ENCODE measurements at regions not wholly inside any gene's neighbourhood (a gene's known extent, or its start where the extent isn't known, plus 50 kb on each side); places are given as distances from the start of the nearest gene placed in this dataset.

DNA sequence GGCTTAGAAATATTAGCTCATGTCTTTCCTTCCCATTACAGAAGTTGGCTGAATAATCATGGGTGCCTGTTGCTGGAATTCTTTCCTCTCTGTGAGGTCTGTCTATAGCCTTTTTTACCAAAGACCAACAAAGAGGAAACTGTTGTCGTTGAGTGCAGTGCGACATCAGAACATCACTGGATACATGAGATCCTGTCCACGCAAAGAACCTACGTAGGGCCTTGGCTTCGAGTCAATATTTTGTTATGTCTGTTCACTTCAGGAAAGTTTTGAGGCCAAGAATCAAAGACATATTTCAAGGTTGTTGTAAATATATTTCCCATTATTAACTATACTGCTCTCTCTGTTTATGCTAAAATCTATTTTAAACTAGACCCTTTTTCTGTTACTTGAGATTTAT, 101.5 kb upstream of the IL12A start:
- Histone ChIP-seq H3K27me3 (ENCODE audit: control insufficient read depth, insufficient read depth, low read length) (no peaks in the 10 kb centered on the region), H3K36me3 (ENCODE audit: control insufficient read depth, insufficient read depth, low read length) (no peaks in the 10 kb centered on the region), H3K4me1 (ENCODE audit: control insufficient read depth, extremely low read depth, insufficient read depth, low read length) (peaks cover 14% of the 10 kb centered on the region), H2AFZ (ENCODE audit: low read length) (no peak overlapping the region), H3K4me2 (ENCODE audit: extremely low read depth, insufficient read depth, low read length) (no peak overlapping the region), H3K27ac (ENCODE audit: insufficient read depth, low read length) (no peak overlapping the region), H3K9me3 (ENCODE audit: control insufficient read depth, insufficient read depth, low read depth, low read length) (no peaks in the 10 kb centered on the region), H4K20me1 (ENCODE audit: control insufficient read depth, extremely low read depth, insufficient read depth, low read length) (no peaks in the 10 kb centered on the region), H3K9ac (ENCODE audit: insufficient read depth, low read length) (no peak overlapping the region), H3K79me2 (ENCODE audit: control insufficient read depth, insufficient read depth, low read length) (peaks cover 8% of the 10 kb centered on the region), H3K4me3 (replicated peaks in 1 of 4; ENCODE audit: control extremely low read depth in 1 of 4, insufficient read depth in 1 of 4, low read depth in 3 of 4, low read length in 4 of 4) (no peak overlapping the region)
- TF ChIP-seq, protein P1, sequence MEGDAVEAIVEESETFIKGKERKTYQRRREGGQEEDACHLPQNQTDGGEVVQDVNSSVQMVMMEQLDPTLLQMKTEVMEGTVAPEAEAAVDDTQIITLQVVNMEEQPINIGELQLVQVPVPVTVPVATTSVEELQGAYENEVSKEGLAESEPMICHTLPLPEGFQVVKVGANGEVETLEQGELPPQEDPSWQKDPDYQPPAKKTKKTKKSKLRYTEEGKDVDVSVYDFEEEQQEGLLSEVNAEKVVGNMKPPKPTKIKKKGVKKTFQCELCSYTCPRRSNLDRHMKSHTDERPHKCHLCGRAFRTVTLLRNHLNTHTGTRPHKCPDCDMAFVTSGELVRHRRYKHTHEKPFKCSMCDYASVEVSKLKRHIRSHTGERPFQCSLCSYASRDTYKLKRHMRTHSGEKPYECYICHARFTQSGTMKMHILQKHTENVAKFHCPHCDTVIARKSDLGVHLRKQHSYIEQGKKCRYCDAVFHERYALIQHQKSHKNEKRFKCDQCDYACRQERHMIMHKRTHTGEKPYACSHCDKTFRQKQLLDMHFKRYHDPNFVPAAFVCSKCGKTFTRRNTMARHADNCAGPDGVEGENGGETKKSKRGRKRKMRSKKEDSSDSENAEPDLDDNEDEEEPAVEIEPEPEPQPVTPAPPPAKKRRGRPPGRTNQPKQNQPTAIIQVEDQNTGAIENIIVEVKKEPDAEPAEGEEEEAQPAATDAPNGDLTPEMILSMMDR (conservative IDR thresholded peaks at IDR 0.05 in 1 of 2, IDR thresholded peaks at IDR 0.05 in 1 of 2; ENCODE audit: low read depth in 1 of 2, low read length in 2 of 2) = no peak
- TF ChIP-seq EZH2 (IDR thresholded peaks at IDR 0.05; ENCODE audit: low read length, missing control alignments) = no peak
- no peak for DNase-seq (ENCODE audit: low read depth in 2 of 2)

DNA sequence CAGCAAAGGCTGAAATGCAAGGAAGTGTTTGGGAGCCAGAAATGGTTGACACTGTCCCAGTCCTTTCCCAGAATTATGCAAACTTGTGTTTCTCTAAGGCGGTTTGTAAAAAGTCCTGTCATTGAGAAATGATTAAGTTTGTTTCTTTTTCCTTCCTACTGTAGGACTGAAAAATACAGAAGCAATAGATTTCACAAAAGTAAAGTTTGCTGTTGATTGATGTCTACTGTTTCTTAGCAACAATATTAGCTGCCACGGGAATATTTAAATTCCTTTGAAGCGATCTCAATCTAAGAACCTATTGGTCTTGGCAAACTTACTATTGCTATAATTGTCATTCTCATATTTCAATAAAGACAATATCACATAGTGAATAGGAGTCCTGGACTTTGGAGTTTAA, 100.7 kb upstream of the IL12A start:
- Histone ChIP-seq H3K36me3 (ENCODE audit: control insufficient read depth, insufficient read depth, low read length) (no peaks in the 10 kb centered on the region), H3K9me3 (ENCODE audit: control insufficient read depth, insufficient read depth, low read depth, low read length) (no peaks in the 10 kb centered on the region), H3K4me3 (replicated peaks in 1 of 4; ENCODE audit: control extremely low read depth in 1 of 4, insufficient read depth in 1 of 4, low read depth in 3 of 4, low read length in 4 of 4) (no peak overlapping the region), H3K4me2 (ENCODE audit: extremely low read depth, insufficient read depth, low read length) (no peak overlapping the region), H3K4me1 (ENCODE audit: control insufficient read depth, extremely low read depth, insufficient read depth, low read length) (peaks cover 10% of the 10 kb centered on the region), H3K79me2 (ENCODE audit: control insufficient read depth, insufficient read depth, low read length) (peaks cover 7% of the 10 kb centered on the region), H4K20me1 (ENCODE audit: control insufficient read depth, extremely low read depth, insufficient read depth, low read length) (no peaks in the 10 kb centered on the region), H2AFZ (ENCODE audit: low read length) (no peak overlapping the region), H3K27me3 (ENCODE audit: control insufficient read depth, insufficient read depth, low read length) (no peaks in the 10 kb centered on the region), H3K27ac (ENCODE audit: insufficient read depth, low read length) (no peak overlapping the region), H3K9ac (ENCODE audit: insufficient read depth, low read length) (no peak overlapping the region)
- TF ChIP-seq, protein P1 (conservative IDR thresholded peaks at IDR 0.05 in 1 of 2, IDR thresholded peaks at IDR 0.05 in 1 of 2; ENCODE audit: low read depth in 1 of 2, low read length in 2 of 2) = no peak
- TF ChIP-seq EZH2 (IDR thresholded peaks at IDR 0.05; ENCODE audit: low read length, missing control alignments) = no peak
- DNase-seq (ENCODE audit: low read depth in 2 of 2) = peak in 1 of 2 donors; percentile 24

DNA sequence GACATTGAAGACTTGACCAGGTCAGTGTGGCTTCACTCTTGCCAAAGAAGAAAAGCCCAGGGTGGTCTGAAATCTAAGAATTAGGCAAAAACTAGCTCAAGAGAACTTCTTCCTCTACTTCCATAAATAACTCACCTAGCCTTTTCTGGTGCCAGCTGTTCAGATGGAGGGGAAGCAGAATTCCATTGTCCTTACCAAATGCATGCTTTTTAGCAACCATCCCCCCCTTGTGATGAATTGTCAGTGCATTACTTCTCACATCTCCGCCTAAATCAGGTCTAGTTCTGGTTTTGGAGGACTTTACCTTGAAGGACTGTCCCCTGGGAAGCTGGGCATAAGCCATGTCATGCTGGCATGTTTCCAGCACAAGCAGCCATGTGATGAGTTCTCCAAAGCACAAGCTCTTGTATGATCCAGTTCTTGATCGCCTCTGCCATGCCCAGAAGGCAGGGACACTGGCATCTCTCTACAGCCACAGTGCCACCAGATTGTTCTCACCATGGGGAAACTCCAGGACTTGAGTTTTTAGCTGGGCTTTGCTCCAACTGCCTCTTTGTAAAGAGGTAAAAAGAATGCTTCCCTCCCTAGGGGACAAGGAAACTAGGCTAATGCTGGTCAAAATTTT, 96.4 kb upstream of the IL12A start:
- Histone ChIP-seq H3K36me3 (ENCODE audit: control insufficient read depth, insufficient read depth, low read length) (no peaks in the 10 kb centered on the region), H3K4me3 (replicated peaks in 1 of 4; ENCODE audit: control extremely low read depth in 1 of 4, insufficient read depth in 1 of 4, low read depth in 3 of 4, low read length in 4 of 4) (no peak overlapping the region), H3K27ac (ENCODE audit: insufficient read depth, low read length) (no peak overlapping the region), H2AFZ (ENCODE audit: low read length) (no peak overlapping the region), H3K79me2 (ENCODE audit: control insufficient read depth, insufficient read depth, low read length) (no peaks in the 10 kb centered on the region), H3K4me1 (ENCODE audit: control insufficient read depth, extremely low read depth, insufficient read depth, low read length) (peaks cover 3% of the 10 kb centered on the region), H3K27me3 (ENCODE audit: control insufficient read depth, insufficient read depth, low read length) (no peaks in the 10 kb centered on the region), H4K20me1 (ENCODE audit: control insufficient read depth, extremely low read depth, insufficient read depth, low read length) (no peaks in the 10 kb centered on the region), H3K9me3 (ENCODE audit: control insufficient read depth, insufficient read depth, low read depth, low read length) (no peaks in the 10 kb centered on the region), H3K9ac (ENCODE audit: insufficient read depth, low read length) (no peak overlapping the region), H3K4me2 (ENCODE audit: extremely low read depth, insufficient read depth, low read length) (no peak overlapping the region)
- TF ChIP-seq EZH2 (IDR thresholded peaks at IDR 0.05; ENCODE audit: low read length, missing control alignments) = no peak
- TF ChIP-seq, protein P1 (conservative IDR thresholded peaks at IDR 0.05 in 1 of 2, IDR thresholded peaks at IDR 0.05 in 1 of 2; ENCODE audit: low read depth in 1 of 2, low read length in 2 of 2) = no peak
- DNase-seq (ENCODE audit: low read depth in 2 of 2) = peak in 1 of 2 donors; percentile 52
